ENCODE measurements at regions not wholly inside any gene's neighbourhood (a gene's known extent, or its start where the extent isn't known, plus 50 kb on each side); places are given as distances from the start of the nearest gene placed in this dataset.
"Not testable (repeated sequence)": the region's sequence is repeated elsewhere in the genome, so short reads cannot be mapped to it uniquely, and the experiment has no call there.

- TF ChIP-seq CBX3 (IDR thresholded peaks at IDR 0.05; ENCODE audit: low read depth) (no peak), TCF7L2 (IDR thresholded peaks at IDR 0.05; ENCODE audit: borderline replicate concordance, extremely low read depth, insufficient read depth, insufficient read length) (peak; percentile 18)
- DNase-seq (ENCODE audit: low read depth, low spot score): no peak
- Histone ChIP-seq H3K27ac (ENCODE audit: low read depth, low read length) (no peak overlapping the region), H3K9me3 (ENCODE audit: control insufficient read depth in 1 of 2, insufficient read depth in 1 of 2, low read depth in 1 of 2, low read length in 2 of 2) (no peaks in the 10 kb centered on the region), H3K36me3 (ENCODE audit: control insufficient read depth in 1 of 2, insufficient read depth in 2 of 2, low read length in 2 of 2) (no peaks in the 10 kb centered on the region), H3K79me2 (ENCODE audit: insufficient read depth, low read length) (no peaks in the 10 kb centered on the region), H2AFZ (ENCODE audit: low read depth, low read length, poor library complexity, severe bottlenecking) (no peak overlapping the region), H3K4me1 (ENCODE audit: control insufficient read depth in 1 of 2, insufficient read depth in 2 of 2, low read length in 2 of 2) (no peaks in the 10 kb centered on the region), H4K20me1 (ENCODE audit: insufficient read depth) (no peaks in the 10 kb centered on the region), H3K9me2 (ENCODE audit: insufficient read depth) (no peaks in the 10 kb centered on the region), H3K27me3 (ENCODE audit: insufficient read depth, low read length) (no peaks in the 10 kb centered on the region), H3K9ac (ENCODE audit: low read length) (no peak overlapping the region), H3K4me3 (replicated peaks in 1 of 2; ENCODE audit: low read depth in 1 of 2, low read length in 2 of 2) (no peak overlapping the region), H3K4me2 (ENCODE audit: low read length) (no peak overlapping the region)
- no TSS peak for BruUV-seq (replicated peaks)
- POLR2A ChIA-PET: no interaction called here
- intact Hi-C loops (cut with micrococcal nuclease): no loop called here
- CTCF ChIA-PET: no interaction called here
- RAD21 ChIA-PET (ENCODE audit: low non-redundant PET in 1 of 2, low total read pairs in 2 of 2, uncharacterized antibody in 2 of 2, unreplicated experiment in 2 of 2): no interaction called here
- no peak for ATAC-seq
Observed at GRCh38 chr2:195330513-195330956, 326.5 kb upstream of the SLC39A10 start.

DNA sequence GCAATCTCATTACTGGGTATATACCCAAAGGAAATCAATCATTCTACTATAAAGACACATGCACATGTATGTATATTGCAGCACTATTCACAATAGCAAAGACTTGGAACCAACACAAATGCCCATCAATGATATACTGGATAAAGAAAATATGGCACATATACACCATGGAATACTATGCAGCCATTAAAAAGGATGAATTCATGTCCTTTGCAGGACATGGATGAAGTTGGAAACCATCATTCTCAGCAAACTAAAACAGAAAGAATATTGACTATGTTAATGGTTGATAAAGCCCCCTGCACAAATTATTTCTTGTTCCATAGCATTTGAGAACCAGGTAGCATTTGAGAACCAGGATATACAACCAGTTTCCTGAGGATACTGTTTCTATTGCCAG is 327.2 kb upstream of the SLC39A10 start:
- H3K9me3 ChIP-seq (ENCODE audit: control insufficient read depth in 1 of 2, insufficient read depth in 1 of 2, low read depth in 1 of 2, low read length in 2 of 2); H2AFZ ChIP-seq (ENCODE audit: low read depth, low read length, poor library complexity, severe bottlenecking); H3K79me2 ChIP-seq (ENCODE audit: insufficient read depth, low read length); ATAC-seq; H3K4me3 ChIP-seq (replicated peaks in 1 of 2; ENCODE audit: low read depth in 1 of 2, low read length in 2 of 2); BruUV-seq (replicated peaks); CTCF ChIA-PET; H3K27me3 ChIP-seq (ENCODE audit: insufficient read depth, low read length); H3K27ac ChIP-seq (ENCODE audit: low read depth, low read length); H3K9me2 ChIP-seq (ENCODE audit: insufficient read depth); H3K9ac ChIP-seq (ENCODE audit: low read length); RAD21 ChIA-PET (ENCODE audit: low non-redundant PET in 1 of 2, low total read pairs in 2 of 2, uncharacterized antibody in 2 of 2, unreplicated experiment in 2 of 2); DNase-seq (ENCODE audit: low read depth, low spot score); POLR2A ChIA-PET; intact Hi-C loops (cut with micrococcal nuclease); H3K4me2 ChIP-seq (ENCODE audit: low read length); H4K20me1 ChIP-seq (ENCODE audit: insufficient read depth); H3K36me3 ChIP-seq (ENCODE audit: control insufficient read depth in 1 of 2, insufficient read depth in 2 of 2, low read length in 2 of 2); H3K4me1 ChIP-seq (ENCODE audit: control insufficient read depth in 1 of 2, insufficient read depth in 2 of 2, low read length in 2 of 2): not testable (repeated sequence)

GRCh38 chr2:195326537-195326936 is 330.5 kb upstream of the SLC39A10 start:
- intact Hi-C loops (cut with micrococcal nuclease): no loop called here
- ATAC-seq: no peak
- no peaks in the 10 kb centered on the region for H3K79me2 ChIP-seq (ENCODE audit: insufficient read depth, low read length)
- no peak for TF ChIP-seq SRF (IDR thresholded peaks at IDR 0.05; ENCODE audit: low read depth)
- no peak for TF ChIP-seq ZBTB33 (IDR thresholded peaks at IDR 0.05; ENCODE audit: extremely low read depth, insufficient replicate concordance, low read length)
- TF ChIP-seq CEBPB (IDR thresholded peaks at IDR 0.05; ENCODE audit: low read depth): no peak
- no peak for TF ChIP-seq EZH2phosphoT487 (IDR thresholded peaks at IDR 0.05; ENCODE audit: borderline replicate concordance)
- no peak for TF ChIP-seq JUND (IDR thresholded peaks at IDR 0.05)
- no peak for TF ChIP-seq RAD21 (IDR thresholded peaks at IDR 0.05; ENCODE audit: low read depth)
- TF ChIP-seq ELF1 (IDR thresholded peaks at IDR 0.05; ENCODE audit: borderline replicate concordance, low read depth): no peak
- TF ChIP-seq SP1 (IDR thresholded peaks at IDR 0.05; ENCODE audit: low read depth): no peak
- TF ChIP-seq POLR2AphosphoS5 (IDR thresholded peaks at IDR 0.05; ENCODE audit: low read depth, low read length): no peak
- TF ChIP-seq EZH2 (IDR thresholded peaks at IDR 0.05): no peak
- TF ChIP-seq TCF7L2 (IDR thresholded peaks at IDR 0.05; ENCODE audit: borderline replicate concordance, extremely low read depth, insufficient read depth, insufficient read length): no peak

More at GRCh38 chr2:195326537-195326936, 330.5 kb upstream of the SLC39A10 start:
- RAD21 ChIA-PET (ENCODE audit: low non-redundant PET in 1 of 2, low total read pairs in 2 of 2, uncharacterized antibody in 2 of 2, unreplicated experiment in 2 of 2): no interaction called here
- H3K27me3 ChIP-seq (ENCODE audit: insufficient read depth, low read length): no peaks in the 10 kb centered on the region
- peaks cover 0 to 3% of the 10 kb centered on the region in 2 experiments; a peak in 1 of 4 replicates for H3K4me1 ChIP-seq (ENCODE audit: control insufficient read depth in 1 of 2, insufficient read depth in 2 of 2, low read length in 2 of 2)
- DNase-seq (ENCODE audit: low read depth, low spot score): no peak
- H3K27ac ChIP-seq (ENCODE audit: low read depth, low read length): no peak overlapping the region
- no peaks in the 10 kb centered on the region for H3K36me3 ChIP-seq (ENCODE audit: control insufficient read depth in 1 of 2, insufficient read depth in 2 of 2, low read length in 2 of 2)
- H3K9me2 ChIP-seq (ENCODE audit: insufficient read depth): no peaks in the 10 kb centered on the region
- CTCF ChIA-PET: no interaction called here
- no peak overlapping the region for H3K9ac ChIP-seq (ENCODE audit: low read length)
- H4K20me1 ChIP-seq (ENCODE audit: insufficient read depth): no peaks in the 10 kb centered on the region
- POLR2A ChIA-PET: no interaction called here
- H3K9me3 ChIP-seq (ENCODE audit: control insufficient read depth in 1 of 2, insufficient read depth in 1 of 2, low read depth in 1 of 2, low read length in 2 of 2): no peaks in the 10 kb centered on the region
- BruUV-seq (replicated peaks): no TSS peak
- H2AFZ ChIP-seq (ENCODE audit: low read depth, low read length, poor library complexity, severe bottlenecking): no peak overlapping the region
- no peak overlapping the region for H3K4me3 ChIP-seq (replicated peaks in 1 of 2; ENCODE audit: low read depth in 1 of 2, low read length in 2 of 2)
- H3K4me2 ChIP-seq (ENCODE audit: low read length): no peak overlapping the region

Measured in HCT116 (cell line).